ENCODE measurements at regions not wholly inside any gene's neighbourhood (a gene's known extent, or its start where the extent isn't known, plus 50 kb on each side); places are given as distances from the start of the nearest gene placed in this dataset.

GRCh38 chr18:64713284-64713683 is 564.4 kb upstream of the LINC00305 start:
- Histone ChIP-seq H3K36me3 (ENCODE audit: control insufficient read depth in 1 of 2, insufficient read depth in 2 of 2, low read length in 2 of 2) (no peaks in the 10 kb centered on the region), H3K4me1 (ENCODE audit: control insufficient read depth in 1 of 2, insufficient read depth in 2 of 2, low read length in 2 of 2) (no peaks in the 10 kb centered on the region), H3K27ac (ENCODE audit: low read length) (no peak overlapping the region), H3K9me3 (ENCODE audit: control insufficient read depth in 1 of 2, low read length in 2 of 2) (no peaks in the 10 kb centered on the region), H3K4me3 (ENCODE audit: low read depth in 1 of 2, low read length in 2 of 2) (no peak overlapping the region), H3K27me3 (ENCODE audit: low read depth, low read length) (no peaks in the 10 kb centered on the region)

- H3K4me1 ChIP-seq (ENCODE audit: control insufficient read depth in 1 of 2, insufficient read depth in 2 of 2, low read length in 2 of 2): no peaks in the 10 kb centered on the region
- no peaks in the 10 kb centered on the region for H3K9me3 ChIP-seq (ENCODE audit: control insufficient read depth in 1 of 2, low read length in 2 of 2)
- no peaks in the 10 kb centered on the region for H3K36me3 ChIP-seq (ENCODE audit: control insufficient read depth in 1 of 2, insufficient read depth in 2 of 2, low read length in 2 of 2)
- no peak overlapping the region for H3K4me3 ChIP-seq (ENCODE audit: low read depth in 1 of 2, low read length in 2 of 2)
- no peaks in the 10 kb centered on the region for H3K27me3 ChIP-seq (ENCODE audit: low read depth, low read length)
- H3K27ac ChIP-seq (ENCODE audit: low read length): no peak overlapping the region
These were observed 563.1 kb upstream of the LINC00305 start for GRCh38 chr18:64712035-64712434.

GRCh38 chr18:64710105-64710861 is 561.4 kb upstream of the LINC00305 start:
- Histone ChIP-seq H3K4me3 (ENCODE audit: low read depth in 1 of 2, low read length in 2 of 2) (no peak overlapping the region), H3K9me3 (ENCODE audit: control insufficient read depth in 1 of 2, low read length in 2 of 2) (no peaks in the 10 kb centered on the region), H3K27ac (ENCODE audit: low read length) (no peak overlapping the region), H3K4me1 (ENCODE audit: control insufficient read depth in 1 of 2, insufficient read depth in 2 of 2, low read length in 2 of 2) (no peaks in the 10 kb centered on the region), H3K36me3 (ENCODE audit: control insufficient read depth in 1 of 2, insufficient read depth in 2 of 2, low read length in 2 of 2) (no peaks in the 10 kb centered on the region), H3K27me3 (ENCODE audit: low read depth, low read length) (no peaks in the 10 kb centered on the region)

- no peaks in the 10 kb centered on the region for H3K4me1 ChIP-seq (ENCODE audit: control insufficient read depth in 1 of 2, insufficient read depth in 2 of 2, low read length in 2 of 2)
- H3K4me3 ChIP-seq (ENCODE audit: low read depth in 1 of 2, low read length in 2 of 2): no peak overlapping the region
- H3K27me3 ChIP-seq (ENCODE audit: low read depth, low read length): no peaks in the 10 kb centered on the region
- H3K9me3 ChIP-seq (ENCODE audit: control insufficient read depth in 1 of 2, low read length in 2 of 2): no peaks in the 10 kb centered on the region
- H3K36me3 ChIP-seq (ENCODE audit: control insufficient read depth in 1 of 2, insufficient read depth in 2 of 2, low read length in 2 of 2): no peaks in the 10 kb centered on the region
- H3K27ac ChIP-seq (ENCODE audit: low read length): no peak overlapping the region
These were observed 558.2 kb upstream of the LINC00305 start for GRCh38 chr18:64707052-64707451.

- Histone ChIP-seq H3K36me3 (ENCODE audit: control insufficient read depth in 1 of 2, insufficient read depth in 2 of 2, low read length in 2 of 2) (no peaks in the 10 kb centered on the region), H3K27me3 (ENCODE audit: low read depth, low read length) (no peaks in the 10 kb centered on the region), H3K9me3 (ENCODE audit: control insufficient read depth in 1 of 2, low read length in 2 of 2) (no peaks in the 10 kb centered on the region), H3K4me1 (ENCODE audit: control insufficient read depth in 1 of 2, insufficient read depth in 2 of 2, low read length in 2 of 2) (no peaks in the 10 kb centered on the region), H3K27ac (ENCODE audit: low read length) (no peak overlapping the region), H3K4me3 (ENCODE audit: low read depth in 1 of 2, low read length in 2 of 2) (no peak overlapping the region)
These were observed 550.2 kb upstream of the LINC00305 start for GRCh38 chr18:64699081-64699480.

- no peak overlapping the region for H3K4me3 ChIP-seq (ENCODE audit: low read depth in 1 of 2, low read length in 2 of 2)
- H3K36me3 ChIP-seq (ENCODE audit: control insufficient read depth in 1 of 2, insufficient read depth in 2 of 2, low read length in 2 of 2): no peaks in the 10 kb centered on the region
- H3K4me1 ChIP-seq (ENCODE audit: control insufficient read depth in 1 of 2, insufficient read depth in 2 of 2, low read length in 2 of 2): no peaks in the 10 kb centered on the region
- H3K27me3 ChIP-seq (ENCODE audit: low read depth, low read length): no peaks in the 10 kb centered on the region
- no peaks in the 10 kb centered on the region for H3K9me3 ChIP-seq (ENCODE audit: control insufficient read depth in 1 of 2, low read length in 2 of 2)
- H3K27ac ChIP-seq (ENCODE audit: low read length): no peak overlapping the region
These were observed 547.1 kb upstream of the LINC00305 start for GRCh38 chr18:64695851-64696553.

- Histone ChIP-seq H3K36me3 (ENCODE audit: control insufficient read depth in 1 of 2, insufficient read depth in 2 of 2, low read length in 2 of 2) (no peaks in the 10 kb centered on the region), H3K9me3 (ENCODE audit: control insufficient read depth in 1 of 2, low read length in 2 of 2) (no peaks in the 10 kb centered on the region), H3K4me1 (ENCODE audit: control insufficient read depth in 1 of 2, insufficient read depth in 2 of 2, low read length in 2 of 2) (no peaks in the 10 kb centered on the region), H3K27ac (ENCODE audit: low read length) (no peak overlapping the region), H3K27me3 (ENCODE audit: low read depth, low read length) (no peaks in the 10 kb centered on the region), H3K4me3 (ENCODE audit: low read depth in 1 of 2, low read length in 2 of 2) (no peak overlapping the region)
These were observed 544.9 kb upstream of the LINC00305 start for GRCh38 chr18:64693766-64694165.

- Histone ChIP-seq H3K4me1 (ENCODE audit: control insufficient read depth in 1 of 2, insufficient read depth in 2 of 2, low read length in 2 of 2) (no peaks in the 10 kb centered on the region), H3K4me3 (ENCODE audit: low read depth in 1 of 2, low read length in 2 of 2) (no peak overlapping the region), H3K36me3 (ENCODE audit: control insufficient read depth in 1 of 2, insufficient read depth in 2 of 2, low read length in 2 of 2) (no peaks in the 10 kb centered on the region), H3K27ac (ENCODE audit: low read length) (no peak overlapping the region), H3K9me3 (ENCODE audit: control insufficient read depth in 1 of 2, low read length in 2 of 2) (no peaks in the 10 kb centered on the region), H3K27me3 (ENCODE audit: low read depth, low read length) (no peaks in the 10 kb centered on the region)
These were observed 543.9 kb upstream of the LINC00305 start for GRCh38 chr18:64692826-64693225.

GRCh38 chr18:64679121-64679520 is 530.2 kb upstream of the LINC00305 start:
- H3K27ac ChIP-seq (ENCODE audit: low read length): no peak overlapping the region
- H3K27me3 ChIP-seq (ENCODE audit: low read depth, low read length): no peaks in the 10 kb centered on the region
- no peak overlapping the region for H3K4me3 ChIP-seq (ENCODE audit: low read depth in 1 of 2, low read length in 2 of 2)
- no peaks in the 10 kb centered on the region for H3K4me1 ChIP-seq (ENCODE audit: control insufficient read depth in 1 of 2, insufficient read depth in 2 of 2, low read length in 2 of 2)
- H3K9me3 ChIP-seq (ENCODE audit: control insufficient read depth in 1 of 2, low read length in 2 of 2): no peaks in the 10 kb centered on the region
- no peaks in the 10 kb centered on the region for H3K36me3 ChIP-seq (ENCODE audit: control insufficient read depth in 1 of 2, insufficient read depth in 2 of 2, low read length in 2 of 2)

- no peaks in the 10 kb centered on the region for H3K27me3 ChIP-seq (ENCODE audit: low read depth, low read length)
- no peaks in the 10 kb centered on the region for H3K36me3 ChIP-seq (ENCODE audit: control insufficient read depth in 1 of 2, insufficient read depth in 2 of 2, low read length in 2 of 2)
- no peak overlapping the region for H3K4me3 ChIP-seq (ENCODE audit: low read depth in 1 of 2, low read length in 2 of 2)
- no peaks in the 10 kb centered on the region for H3K9me3 ChIP-seq (ENCODE audit: control insufficient read depth in 1 of 2, low read length in 2 of 2)
- H3K27ac ChIP-seq (ENCODE audit: low read length): no peak overlapping the region
- H3K4me1 ChIP-seq (ENCODE audit: control insufficient read depth in 1 of 2, insufficient read depth in 2 of 2, low read length in 2 of 2): no peaks in the 10 kb centered on the region
These were observed 529.2 kb upstream of the LINC00305 start for GRCh38 chr18:64678048-64678447.

GRCh38 chr18:64674694-64675093 is 525.8 kb upstream of the LINC00305 start:
- H3K9me3 ChIP-seq (ENCODE audit: control insufficient read depth in 1 of 2, low read length in 2 of 2): peaks cover 0 to 4% of the 10 kb centered on the region in 2 donors
- no peak overlapping the region for H3K4me3 ChIP-seq (ENCODE audit: low read depth in 1 of 2, low read length in 2 of 2)
- no peaks in the 10 kb centered on the region for H3K36me3 ChIP-seq (ENCODE audit: control insufficient read depth in 1 of 2, insufficient read depth in 2 of 2, low read length in 2 of 2)
- H3K27ac ChIP-seq (ENCODE audit: low read length): no peak overlapping the region
- H3K27me3 ChIP-seq (ENCODE audit: low read depth, low read length): no peaks in the 10 kb centered on the region
- no peaks in the 10 kb centered on the region for H3K4me1 ChIP-seq (ENCODE audit: control insufficient read depth in 1 of 2, insufficient read depth in 2 of 2, low read length in 2 of 2)

Data from muscle layer of duodenum (tissue), 2 donors.